ELR (cell line): ENCODE measurements at regions not wholly inside any gene's neighbourhood (a gene's known extent, or its start where the extent isn't known, plus 50 kb on each side); places are given as distances from the start of the nearest gene placed in this dataset.
"Not testable (repeated sequence)": the region's sequence is repeated elsewhere in the genome, so short reads cannot be mapped to it uniquely, and the experiment has no call there.

Experiments
- DNase-seq: peaks from one replicate; pipeline ENCODE4 v3.0.0-alpha.2; 2015; ENCODE audit warnings: low read depth

GRCh38 chr10:85012305-85012704 is 683.9 kb downstream of the CCSER2 start:
- DNase-seq = no peak

- no peak for DNase-seq
Observed at GRCh38 chr10:85026878-85027467, 698.6 kb downstream of the CCSER2 start.

GRCh38 chr10:85032981-85033380 is 704.6 kb downstream of the CCSER2 start:
- no peak for DNase-seq

DNA sequence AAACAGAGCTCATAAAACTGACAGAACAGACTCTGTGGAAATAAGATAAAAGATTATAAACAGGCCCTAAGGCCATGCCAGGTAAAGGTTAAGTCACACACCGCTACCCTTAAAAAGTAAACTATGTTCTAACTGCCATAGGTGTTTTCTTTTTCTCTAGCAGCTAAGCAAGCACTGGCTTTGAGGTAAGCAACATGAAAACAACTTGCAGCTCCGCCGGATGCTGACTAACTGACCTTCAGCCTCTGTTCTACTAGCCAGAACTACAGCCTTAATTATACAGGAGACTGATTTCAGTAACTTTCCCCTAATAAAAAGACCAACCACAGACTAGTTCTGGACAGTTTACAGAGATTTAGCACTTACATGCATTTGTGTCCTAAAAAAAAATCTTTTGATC is 708.3 kb downstream of the CCSER2 start:
- DNase-seq = no peak

DNA sequence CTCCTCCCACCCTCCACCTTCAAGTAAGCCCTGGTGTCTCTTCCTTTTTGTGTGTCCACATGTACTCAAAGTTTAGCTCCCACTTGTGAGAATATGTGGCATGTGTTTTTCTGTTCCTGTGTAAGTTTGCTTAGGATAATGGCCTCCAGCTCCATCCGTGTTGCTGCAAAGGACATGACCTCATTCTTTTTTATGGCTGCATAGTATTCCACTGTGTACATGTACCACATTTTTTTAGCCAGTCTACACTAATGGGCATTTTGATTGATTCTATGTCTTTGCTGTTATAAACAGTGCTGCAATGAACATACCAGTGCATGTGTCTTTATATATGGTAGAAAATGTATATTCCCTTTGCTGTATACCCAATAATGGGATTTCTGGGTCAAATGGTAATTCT is 710.9 kb downstream of the CCSER2 start:
- no peak for DNase-seq

DNA sequence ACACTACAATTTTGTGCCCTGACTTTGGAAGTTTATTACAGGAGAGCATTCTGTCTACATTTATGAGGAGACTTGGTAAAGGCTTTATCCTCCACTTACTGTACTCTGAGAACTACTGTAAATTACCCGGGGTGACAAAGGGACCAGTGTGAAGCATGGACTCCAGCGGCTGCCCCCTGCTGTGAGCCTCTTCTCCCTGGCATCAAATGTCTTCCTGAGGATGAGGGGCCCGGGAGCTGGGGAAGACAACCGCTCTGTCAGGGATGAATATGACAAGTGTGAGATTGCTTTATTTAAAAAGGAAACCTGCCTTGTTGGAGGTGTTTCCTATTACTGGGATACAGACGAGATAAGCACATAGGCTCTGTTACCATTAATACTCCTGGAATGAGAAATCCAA is 714.8 kb downstream of the CCSER2 start:
- no peak for DNase-seq

GRCh38 chr10:85045046-85045445 is 716.7 kb downstream of the CCSER2 start:
- no peak for DNase-seq

- no peak for DNase-seq
Observed at GRCh38 chr10:85047170-85047834, 718.9 kb downstream of the CCSER2 start.

- no peak for DNase-seq
Observed at GRCh38 chr10:85047979-85048378, 719.6 kb downstream of the CCSER2 start.

DNA sequence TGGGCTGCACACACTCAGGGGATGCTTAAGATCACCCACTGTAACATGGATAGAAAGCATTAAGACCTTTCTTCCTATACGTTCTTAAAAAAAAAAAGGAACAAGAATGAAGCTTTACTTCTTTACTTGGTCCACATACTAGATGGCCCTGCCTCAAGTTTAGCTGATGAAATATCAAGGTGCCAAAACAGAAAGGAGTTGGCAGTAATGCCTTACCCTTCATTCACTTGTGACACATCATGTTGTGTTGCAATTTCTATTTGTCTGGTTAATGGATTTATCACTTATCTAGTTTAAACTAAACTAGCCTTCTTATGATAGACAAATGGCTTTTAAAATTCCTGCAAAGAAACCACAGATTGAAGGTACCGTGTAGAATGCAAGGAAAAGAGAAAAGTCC is 720.3 kb downstream of the CCSER2 start:
- DNase-seq = no peak

DNA sequence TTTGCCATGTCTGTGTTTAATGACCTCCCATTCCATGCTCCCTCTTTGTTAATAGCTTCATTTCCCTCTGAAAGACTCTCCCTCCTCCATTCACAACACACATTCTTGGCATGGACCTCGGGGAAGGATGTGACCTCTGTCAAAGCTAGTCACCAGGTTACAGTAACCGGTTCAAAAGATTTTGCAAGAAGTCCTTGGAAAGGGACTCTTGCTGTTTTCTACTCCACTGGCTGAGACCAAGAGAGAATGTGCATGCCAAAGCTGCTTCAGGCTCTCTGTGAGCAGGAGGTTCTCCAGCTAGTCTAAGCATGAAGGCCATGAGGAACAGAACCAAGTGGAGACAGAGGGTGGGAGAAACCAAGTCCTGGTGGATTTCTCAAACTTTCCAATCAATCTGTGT is 732.6 kb downstream of the CCSER2 start:
- DNase-seq = no peak

DNA sequence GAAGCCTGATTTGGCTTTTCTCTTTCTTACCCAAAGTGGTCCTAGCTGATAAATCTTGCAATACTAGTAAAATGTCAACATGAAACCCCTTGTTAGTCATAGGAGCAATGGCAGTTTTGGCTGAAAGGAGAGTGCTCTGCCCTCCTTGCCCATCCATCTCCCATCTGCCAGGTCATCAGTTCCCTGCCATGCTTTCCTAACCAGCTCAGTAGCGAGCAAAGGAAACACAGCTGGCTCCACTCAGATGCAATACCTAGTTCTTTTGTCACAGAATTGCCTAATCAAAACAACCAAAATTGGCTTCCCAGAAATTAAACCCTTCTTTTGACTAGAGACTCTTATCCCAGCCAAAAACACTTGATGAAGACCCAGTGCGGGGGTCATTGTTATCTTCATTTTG is 733.0 kb downstream of the CCSER2 start:
- DNase-seq = no peak

DNA sequence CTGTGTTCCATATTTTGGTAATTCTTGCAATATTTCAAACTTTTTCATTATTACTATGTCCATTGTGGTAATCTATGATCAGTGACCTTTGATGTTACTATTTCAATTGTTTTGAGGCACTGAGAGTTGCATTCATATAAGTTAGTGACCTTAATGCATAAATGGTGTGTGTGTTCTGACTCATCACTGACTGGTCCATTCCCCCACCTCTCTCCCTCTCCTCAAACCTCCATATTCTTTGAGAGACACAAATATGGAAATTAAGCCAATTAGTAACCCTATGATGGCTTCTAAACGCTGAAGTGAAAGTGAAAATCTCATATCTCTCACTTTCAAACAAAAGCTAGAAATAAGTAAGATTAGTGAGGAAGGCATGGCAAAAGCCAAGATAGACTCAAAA is 739.6 kb downstream of the CCSER2 start:
- no peak for DNase-seq

DNA sequence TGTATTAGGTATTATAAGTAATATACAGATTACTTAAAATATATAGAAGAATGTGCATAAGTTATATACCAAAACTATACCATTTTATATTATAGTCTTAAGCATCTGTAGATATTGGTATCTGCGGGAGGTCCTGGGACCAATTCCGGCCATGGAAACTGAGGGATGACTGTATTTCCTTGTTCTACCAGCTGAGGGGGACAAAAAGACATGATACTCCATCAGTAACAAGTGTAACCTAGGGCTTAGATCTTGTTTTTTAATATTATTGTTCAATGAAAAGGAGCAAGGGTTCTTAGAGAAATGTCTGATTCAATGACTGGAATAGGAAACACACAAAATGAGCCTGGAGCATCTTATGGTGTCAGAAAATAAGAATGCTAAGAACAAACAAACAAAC is 752.5 kb downstream of the CCSER2 start:
- no peak for DNase-seq

DNA sequence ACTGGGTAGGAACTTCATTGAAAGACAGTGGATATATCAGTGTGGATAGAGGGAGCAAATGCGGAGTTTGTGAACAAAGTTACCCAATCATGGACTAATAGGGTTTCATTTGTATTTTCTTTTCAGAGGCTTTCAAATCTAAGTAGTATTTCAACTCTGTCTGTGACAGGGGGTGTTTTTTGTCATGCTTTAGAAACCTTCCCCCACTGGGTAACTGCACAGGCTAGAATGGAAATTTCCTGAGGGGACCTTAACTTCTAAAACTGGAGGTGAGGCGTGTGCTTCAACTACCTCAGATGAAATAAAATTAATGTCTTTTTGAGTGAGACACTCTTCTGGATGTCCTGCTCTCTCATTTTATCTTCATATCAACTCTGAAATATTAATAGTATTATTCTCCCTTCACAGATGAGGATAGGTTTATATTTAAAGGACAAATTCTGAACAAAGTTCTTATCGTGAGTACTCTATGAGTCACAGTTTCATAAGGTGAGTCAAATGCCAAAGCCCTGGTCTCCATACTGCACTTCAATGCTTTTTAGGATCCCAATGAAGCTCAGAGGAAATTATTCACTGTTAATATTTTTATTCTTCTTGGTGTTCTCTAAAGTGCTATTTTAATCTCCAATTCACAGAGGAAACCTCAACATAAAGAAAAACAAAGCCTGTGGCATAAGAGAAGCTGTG is 770.6 kb downstream of the CCSER2 start:
- no peak for DNase-seq

- no peak for DNase-seq
Observed at GRCh38 chr10:85100495-85100894, 772.1 kb downstream of the CCSER2 start.

GRCh38 chr10:85105614-85106255 is 777.3 kb downstream of the CCSER2 start:
- no peak for DNase-seq

GRCh38 chr10:85111271-85111670 is 782.9 kb downstream of the CCSER2 start:
- no peak for DNase-seq

DNA sequence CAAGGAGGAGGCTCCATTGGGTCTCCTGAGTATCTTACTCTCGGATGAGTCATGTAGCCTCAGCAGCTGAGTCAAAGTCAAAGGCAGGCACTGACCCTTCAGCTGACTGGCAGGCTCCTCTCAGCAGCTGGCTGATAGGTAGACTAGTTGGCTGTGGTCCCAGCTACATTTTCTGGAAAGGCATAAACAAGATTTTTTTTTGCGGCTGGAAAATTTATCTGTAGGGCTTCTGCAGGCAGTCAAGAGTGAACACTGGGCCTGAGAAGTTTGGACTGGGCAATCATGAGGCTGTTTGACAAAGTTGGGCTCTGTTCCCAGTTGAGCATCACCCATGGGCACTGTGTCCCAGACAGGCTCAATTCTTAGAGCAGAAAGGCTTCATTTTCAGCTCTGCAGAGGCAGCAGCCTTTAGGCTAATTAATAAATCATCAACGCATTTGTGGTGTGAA is 796.2 kb downstream of the CCSER2 start:
- no peak for DNase-seq

DNA sequence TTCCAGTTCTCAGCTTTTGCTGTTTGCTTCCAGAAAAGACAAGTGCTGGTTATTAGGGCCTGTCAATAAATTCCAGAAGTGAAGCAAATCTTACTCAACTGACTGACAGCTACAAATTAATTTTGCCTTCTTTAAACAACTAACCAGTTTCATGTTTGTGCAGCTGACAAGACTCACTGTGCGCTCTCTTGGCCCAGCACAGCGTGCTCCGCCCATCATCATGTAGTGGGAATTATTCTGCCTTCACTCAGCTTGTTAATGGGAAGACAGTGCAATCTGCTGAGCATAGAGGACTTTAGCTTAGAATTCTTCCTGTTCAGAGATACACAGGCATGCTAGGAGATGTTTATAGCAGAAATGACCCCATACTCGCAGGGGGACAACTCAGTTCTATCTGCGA is 808.9 kb downstream of the CCSER2 start:
- no peak for DNase-seq

DNA sequence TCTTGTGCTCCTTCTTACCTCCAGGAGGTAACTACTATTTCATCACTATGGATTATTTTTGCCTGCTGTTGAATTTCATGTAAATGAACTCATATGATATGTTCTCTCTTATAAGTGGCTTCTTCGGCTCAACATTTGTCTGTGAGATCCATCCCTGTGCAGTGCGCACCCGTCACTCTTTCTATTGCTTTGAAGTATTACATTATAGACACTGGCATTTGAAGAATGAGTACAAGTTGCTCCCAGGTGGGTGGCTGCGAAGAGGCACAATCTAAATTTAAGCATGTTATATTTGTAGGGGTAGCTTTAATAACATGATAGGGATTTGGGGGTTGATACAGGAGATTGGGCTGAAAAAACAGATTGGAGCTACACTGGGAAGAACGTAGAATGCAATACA is 809.7 kb downstream of the CCSER2 start:
- DNase-seq = no peak

DNA sequence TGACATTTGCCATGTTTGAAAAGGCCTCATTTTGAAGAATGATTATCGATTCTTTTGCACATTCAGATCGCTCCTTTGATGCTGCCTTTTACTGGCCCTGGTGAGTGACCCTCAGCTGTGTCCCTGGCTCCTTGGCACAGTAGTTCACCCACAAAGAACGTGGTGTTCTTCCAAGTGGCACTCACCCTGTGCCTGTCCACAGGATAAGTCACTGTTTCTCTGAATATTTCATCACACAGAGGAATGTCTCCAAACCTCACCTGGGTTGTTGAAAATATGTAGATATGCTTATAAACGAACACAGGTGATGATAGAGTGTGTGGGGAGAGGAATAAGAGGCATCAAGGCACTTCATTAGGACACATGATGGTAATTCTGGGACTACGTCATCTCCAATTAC is 810.7 kb downstream of the CCSER2 start:
- no peak for DNase-seq

DNA sequence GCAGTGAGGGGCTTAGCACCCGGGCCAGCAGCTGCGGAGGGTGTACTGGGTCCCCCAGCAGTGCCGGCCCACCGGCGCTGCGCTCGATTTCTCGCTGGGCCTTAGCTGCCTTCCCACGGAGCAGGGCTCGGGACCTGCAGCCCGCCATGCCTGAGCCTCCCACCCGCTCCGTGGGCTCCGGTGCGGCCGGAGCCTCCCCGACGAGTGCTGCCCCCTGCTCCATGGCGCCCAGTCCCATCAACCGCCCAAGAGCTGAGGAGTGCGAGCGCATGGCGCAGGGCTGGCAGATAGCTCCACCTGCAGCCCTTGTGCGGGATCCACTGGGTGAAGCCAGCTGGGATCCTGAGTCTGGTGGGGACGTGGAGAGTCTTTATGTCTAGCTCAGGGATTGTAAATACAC is 813.1 kb downstream of the CCSER2 start:
- DNase-seq = not testable (repeated sequence)
